ENCODE measurements at regions not wholly inside any gene's neighbourhood (a gene's known extent, or its start where the extent isn't known, plus 50 kb on each side); places are given as distances from the start of the nearest gene placed in this dataset.

DNA sequence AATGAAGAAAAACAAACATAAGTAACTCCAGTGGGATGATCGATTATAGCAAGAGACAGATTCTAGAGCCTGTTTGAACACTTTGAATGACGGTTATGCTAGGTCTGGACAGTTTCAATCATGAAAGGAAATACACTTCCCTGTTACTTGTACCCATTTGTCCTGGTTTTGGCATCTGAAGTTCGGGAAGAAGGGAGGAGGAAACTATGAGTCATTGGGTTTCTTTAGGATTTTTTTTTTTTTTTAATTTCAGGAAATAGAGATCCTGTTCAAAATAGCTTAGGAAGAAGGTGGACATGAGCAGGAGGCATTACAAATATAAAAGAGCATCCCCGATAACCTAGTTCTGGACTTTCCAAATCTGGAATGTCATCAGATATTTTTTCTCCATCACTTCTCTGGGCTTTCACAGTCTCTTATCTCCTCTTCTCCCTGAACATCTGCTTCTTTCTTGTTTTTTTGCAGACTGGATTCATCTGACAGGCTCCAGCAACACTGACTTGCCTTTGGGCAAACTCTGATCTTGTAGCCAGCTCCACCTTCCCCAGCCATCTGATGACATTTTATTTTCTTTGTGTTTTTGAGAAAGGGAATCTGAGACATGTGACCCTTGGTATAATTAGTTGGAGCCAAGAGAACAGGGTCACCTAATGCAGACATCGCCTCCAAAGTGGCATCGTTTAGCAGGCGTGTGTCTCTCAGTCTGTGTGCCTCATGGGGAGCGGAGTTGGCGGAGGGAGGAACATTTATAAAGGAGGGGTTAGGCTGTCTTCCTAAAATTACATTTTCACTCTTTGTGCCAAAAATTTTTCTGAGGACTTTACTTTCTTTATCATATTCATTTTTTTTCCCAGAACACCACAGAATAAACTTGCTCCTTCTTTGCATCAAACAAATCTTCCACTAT, 195.3 kb upstream of the EPHA4 start:
- TF ChIP-seq ZNF274 (IDR thresholded peaks at IDR 0.05; ENCODE audit: low read depth, low read length) (no peak), SUZ12 (IDR thresholded peaks at IDR 0.05; ENCODE audit: extremely low read depth, insufficient read depth, insufficient read length) (no peak), YY1 (IDR thresholded peaks at IDR 0.05; ENCODE audit: insufficient read depth, insufficient read length) (no peak)
